CD14-positive monocyte (primary cell): ENCODE measurements at regions not wholly inside any gene's neighbourhood (a gene's known extent, or its start where the extent isn't known, plus 50 kb on each side); places are given as distances from the start of the nearest gene placed in this dataset.

Experiments
- DNase-seq, 3 donors: peaks; one replicate each; pipeline ENCODE4 v3.0.0-alpha.2; 2011 to 2022
- H2AFZ ChIP-seq: 2 replicates; pipeline ENCODE4 v1.6.0; 2012; ENCODE audit warnings: mild to moderate bottlenecking, low read depth, low read length, inconsistent platforms; ENCODE audit not compliant: insufficient read depth, poor library complexity, severe bottlenecking
- H3K27ac ChIP-seq, 2 donors: 1 replicate in 1 of 2; 2 replicates in 1 of 2; pipeline ENCODE4 v1.5.1; 2012 to 2013; ENCODE audit warnings: low read length in 2 of 2, control low read depth in 1 of 2, inconsistent platforms in 1 of 2, low read depth in 1 of 2, mild to moderate bottlenecking in 1 of 2
- H3K27me3 ChIP-seq, 2 donors: one replicate each; pipeline versions ENCODE4 v1.6.0 to v1.6.1; 2011 to 2013; ENCODE audit warnings: low read length in 2 of 2; ENCODE audit not compliant: control insufficient read depth in 2 of 2, insufficient read depth in 2 of 2
- H3K36me3 ChIP-seq, 2 donors: replicated peaks in 1 of 2; 1 replicate in 1 of 2; 2 replicates in 1 of 2; pipeline versions ENCODE4 v1.5.1 to v1.6.1; 2012 to 2013; ENCODE audit warnings: low read length in 2 of 2, control low read depth in 1 of 2, inconsistent platforms in 1 of 2, mild to moderate bottlenecking in 1 of 2; ENCODE audit not compliant: insufficient read depth in 2 of 2, control insufficient read depth in 1 of 2
- H3K4me1 ChIP-seq, 2 donors: 1 replicate in 1 of 2; 2 replicates in 1 of 2; pipeline versions ENCODE4 v1.5.1 to v1.6.1; 2012 to 2013; ENCODE audit warnings: low read length in 2 of 2, control low read depth in 1 of 2, inconsistent platforms in 1 of 2, mild to moderate bottlenecking in 1 of 2, moderate library complexity in 1 of 2; ENCODE audit not compliant: insufficient read depth in 2 of 2, control insufficient read depth in 1 of 2
- H3K4me2 ChIP-seq: replicated peaks from 2 replicates; pipeline ENCODE3; 2012; ENCODE audit warnings: low read length, moderate library complexity, mild to moderate bottlenecking; ENCODE audit not compliant: poor library complexity, severe bottlenecking; ENCODE audit errors: extremely low read depth
- H3K4me3 ChIP-seq, 3 experiments: fragments of 200-600 bp in 1 of 3; sonication (generic) in 1 of 3; replicated peaks in 1 of 3; 1 replicate in 2 of 3; 2 replicates in 1 of 3; pipeline ENCODE4 v1.5.1; 2011 to 2013; ENCODE audit warnings: low read length in 3 of 3, mild to moderate bottlenecking in 3 of 3, control low read depth in 2 of 3, low read depth in 2 of 3, inconsistent platforms in 1 of 3, moderate library complexity in 1 of 3
- H3K79me2 ChIP-seq: 2 replicates; pipeline ENCODE4 v1.6.0; 2012; ENCODE audit warnings: mild to moderate bottlenecking, control low read depth, inconsistent platforms, low read length, moderate library complexity; ENCODE audit not compliant: insufficient read depth
- H3K9ac ChIP-seq: 2 replicates; pipeline ENCODE4 v1.6.0; 2017; ENCODE audit warnings: low read length, mild to moderate bottlenecking; ENCODE audit not compliant: insufficient read depth, poor library complexity, severe bottlenecking
- H3K9me3 ChIP-seq, 2 donors: replicated peaks in 1 of 2; 1 replicate in 1 of 2; 2 replicates in 1 of 2; pipeline versions ENCODE4 v1.5.1 to v1.6.1; 2012 to 2013; ENCODE audit warnings: low read length in 2 of 2, control low read depth in 1 of 2; ENCODE audit not compliant: control insufficient read depth in 1 of 2, insufficient read depth in 1 of 2
- H4K20me1 ChIP-seq: 2 replicates; pipeline ENCODE4 v1.6.0; 2012; ENCODE audit warnings: mild to moderate bottlenecking, low read length, control low read depth, moderate library complexity; ENCODE audit not compliant: insufficient read depth
- H3K27ac Mint-ChIP-seq, 7 donors: one replicate each; pipeline ENCODE4 v1.8.0; 2020; ENCODE audit warnings: mild to moderate bottlenecking in 7 of 7, mixed read lengths in 7 of 7, moderate library complexity in 6 of 7, inconsistent platforms in 2 of 7
- H3K27me3 Mint-ChIP-seq, 3 donors: one replicate each; pipeline ENCODE4 v1.8.0; 2021 to 2022; ENCODE audit warnings: low read depth in 3 of 3, mild to moderate bottlenecking in 3 of 3, mixed read lengths in 3 of 3, moderate library complexity in 3 of 3, inconsistent platforms in 1 of 3
- H3K36me3 Mint-ChIP-seq, 2 donors: one replicate each; pipeline ENCODE4 v1.8.0; 2020; ENCODE audit warnings: mixed read lengths in 2 of 2, inconsistent platforms in 1 of 2, mild to moderate bottlenecking in 1 of 2
- H3K4me1 Mint-ChIP-seq: one replicate; pipeline ENCODE4 v1.8.0; 2020; ENCODE audit warnings: mild to moderate bottlenecking, mixed read lengths
- H3K4me3 Mint-ChIP-seq, 2 donors: one replicate each; pipeline ENCODE4 v1.8.0; 2020; ENCODE audit warnings: mild to moderate bottlenecking in 2 of 2, mixed read lengths in 2 of 2, moderate library complexity in 1 of 2
- H3K9me3 Mint-ChIP-seq, 7 donors: one replicate each; pipeline ENCODE4 v1.8.0; 2020 to 2022; ENCODE audit warnings: mixed read lengths in 7 of 7, mild to moderate bottlenecking in 6 of 7, moderate library complexity in 6 of 7, inconsistent platforms in 2 of 7
- WGBS: methylation state at CpG from one replicate; pipeline ENCODE4 v1.1.5; 2013; ENCODE audit warnings: missing lambda C conversion rate; ENCODE audit not compliant: insufficient coverage; 5-methylcytosine and 5-hydroxymethylcytosine counted together
- intact Hi-C, 2 donors: fragments of 100-400 bp; cut with micrococcal nuclease; formaldehyde crosslinking; loops; one replicate each; pipeline versions ENCODE4 v1.15.0 to v1.15.1; 2023
- TF ChIP-seq, protein P1 (sequence below): fragments of 200-600 bp; IDR thresholded peaks from one replicate; pipeline ENCODE4 v1.8.0; 2022; ENCODE audit warnings: antibody characterized with exemption, mild to moderate bottlenecking

DNA sequence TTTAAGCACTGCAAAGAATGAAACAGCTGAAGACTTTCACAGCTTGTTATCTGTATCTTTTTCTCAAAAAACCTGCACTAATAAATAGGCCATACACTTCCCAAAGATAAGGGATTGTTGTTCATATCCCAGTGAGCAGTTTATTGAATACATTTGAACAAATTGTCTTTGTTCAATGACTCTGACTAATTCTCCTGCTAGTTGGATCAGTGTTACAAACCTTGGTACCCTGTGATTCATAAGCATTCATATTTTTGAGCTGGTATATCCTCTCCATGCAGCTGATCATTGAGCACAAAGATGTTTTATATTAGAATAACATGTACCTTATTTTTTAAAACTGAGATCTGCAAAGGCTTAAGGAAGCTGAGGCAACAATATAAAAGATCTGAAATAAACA, 58.9 kb upstream of the FSCB start:
- Histone ChIP-seq H3K36me3 (no peaks in the 10 kb centered on the region), H3K79me2 (no peaks in the 10 kb centered on the region), H3K9me3 (peaks cover 9 to 16% of the 10 kb centered on the region in 2 donors), H3K4me3 (no peak overlapping the region), H3K4me1 (no peaks in the 10 kb centered on the region), H3K4me2 (no peak overlapping the region), H3K9ac (no peak overlapping the region), H3K27me3 (no peaks in the 10 kb centered on the region), H2AFZ (no peak overlapping the region), H4K20me1 (no peaks in the 10 kb centered on the region), H3K27ac (no peak overlapping the region)
- no peaks in the 10 kb centered on the region for H3K36me3 Mint-ChIP-seq
- no peaks in the 10 kb centered on the region for H3K4me1 Mint-ChIP-seq
- no peak for DNase-seq
- intact Hi-C loops: no loop called here
- H3K9me3 Mint-ChIP-seq: peaks cover 3 to 16% (median 13%) of the 10 kb centered on the region in 7 donors
- TF ChIP-seq, protein P1, sequence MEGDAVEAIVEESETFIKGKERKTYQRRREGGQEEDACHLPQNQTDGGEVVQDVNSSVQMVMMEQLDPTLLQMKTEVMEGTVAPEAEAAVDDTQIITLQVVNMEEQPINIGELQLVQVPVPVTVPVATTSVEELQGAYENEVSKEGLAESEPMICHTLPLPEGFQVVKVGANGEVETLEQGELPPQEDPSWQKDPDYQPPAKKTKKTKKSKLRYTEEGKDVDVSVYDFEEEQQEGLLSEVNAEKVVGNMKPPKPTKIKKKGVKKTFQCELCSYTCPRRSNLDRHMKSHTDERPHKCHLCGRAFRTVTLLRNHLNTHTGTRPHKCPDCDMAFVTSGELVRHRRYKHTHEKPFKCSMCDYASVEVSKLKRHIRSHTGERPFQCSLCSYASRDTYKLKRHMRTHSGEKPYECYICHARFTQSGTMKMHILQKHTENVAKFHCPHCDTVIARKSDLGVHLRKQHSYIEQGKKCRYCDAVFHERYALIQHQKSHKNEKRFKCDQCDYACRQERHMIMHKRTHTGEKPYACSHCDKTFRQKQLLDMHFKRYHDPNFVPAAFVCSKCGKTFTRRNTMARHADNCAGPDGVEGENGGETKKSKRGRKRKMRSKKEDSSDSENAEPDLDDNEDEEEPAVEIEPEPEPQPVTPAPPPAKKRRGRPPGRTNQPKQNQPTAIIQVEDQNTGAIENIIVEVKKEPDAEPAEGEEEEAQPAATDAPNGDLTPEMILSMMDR: no peak
- no peaks in the 10 kb centered on the region for H3K27me3 Mint-ChIP-seq
- no peak overlapping the region for H3K27ac Mint-ChIP-seq
- H3K4me3 Mint-ChIP-seq: no peak overlapping the region

DNA sequence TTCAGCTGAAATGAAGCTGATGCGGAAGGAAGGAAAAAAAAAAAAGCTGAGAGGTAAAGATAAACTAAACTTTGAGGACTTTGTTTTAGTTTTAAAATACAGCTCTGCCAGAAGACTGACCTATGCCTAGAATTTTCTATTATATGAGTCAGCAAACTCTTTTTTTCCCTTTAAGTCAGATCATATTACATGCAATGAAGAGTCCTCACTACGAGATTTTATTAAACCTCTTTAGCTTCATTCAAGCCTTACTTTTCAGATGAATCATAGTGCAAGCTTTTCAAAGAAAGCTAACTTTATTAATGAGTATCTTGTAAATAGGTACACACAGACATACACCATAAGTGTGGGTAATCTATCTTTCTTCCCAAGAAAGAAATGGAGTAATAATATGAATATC, 57.8 kb upstream of the FSCB start:
- Histone ChIP-seq H3K9ac (no peak overlapping the region), H4K20me1 (no peaks in the 10 kb centered on the region), H3K79me2 (no peaks in the 10 kb centered on the region), H3K4me3 (no peak overlapping the region), H3K27ac (no peak overlapping the region), H3K36me3 (no peaks in the 10 kb centered on the region), H3K9me3 (peaks cover 9 to 16% of the 10 kb centered on the region in 2 donors), H2AFZ (no peak overlapping the region), H3K4me2 (no peak overlapping the region), H3K4me1 (no peaks in the 10 kb centered on the region), H3K27me3 (no peaks in the 10 kb centered on the region)
- DNase-seq: no peak
- Mint-ChIP-seq H3K9me3 (peaks cover 0 to 16% (median 10%) of the 10 kb centered on the region in 7 donors), H3K4me1 (no peaks in the 10 kb centered on the region), H3K27ac (no peak overlapping the region), H3K27me3 (peaks cover 0 to 2% (median 0%) of the 10 kb centered on the region in 3 donors), H3K4me3 (no peak overlapping the region), H3K36me3 (no peaks in the 10 kb centered on the region)
- TF ChIP-seq, protein P1: no peak
- intact Hi-C loops: no loop called here
- no CpG with 5 or more reads among the region's 2 CpGs for WGBS
